HG03432 (cell line): ENCODE measurements at regions not wholly inside any gene's neighbourhood (a gene's known extent, or its start where the extent isn't known, plus 50 kb on each side); places are given as distances from the start of the nearest gene placed in this dataset.
"Not testable (repeated sequence)": the region's sequence is repeated elsewhere in the genome, so short reads cannot be mapped to it uniquely, and the experiment has no call there.

Experiments used
- ATAC-seq: cut with Tn5 transposase; IDR thresholded peaks from one replicate; pipeline ENCODE4 v1.9.1; 2021; ENCODE audit warnings: mild to moderate bottlenecking, moderate library complexity; ENCODE audit not compliant: unreplicated experiment

DNA sequence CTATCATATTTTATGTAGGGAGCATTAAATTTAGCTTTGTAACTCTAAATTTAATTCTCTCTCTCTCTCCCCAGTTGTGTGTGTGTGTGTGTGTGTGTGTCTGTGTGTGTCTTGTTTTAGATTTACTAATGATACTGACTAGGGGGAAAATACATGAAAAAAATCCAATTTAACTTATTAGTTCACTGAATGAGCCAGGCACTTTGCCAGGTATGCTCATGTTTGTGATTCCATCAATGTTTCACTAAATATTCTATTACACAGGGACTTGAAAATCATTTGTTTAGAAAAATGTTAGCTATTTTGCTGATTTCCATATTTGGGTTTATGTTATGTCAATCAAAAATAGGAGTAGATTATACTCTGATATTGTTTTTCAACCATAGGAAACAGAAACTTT is 203.7 kb upstream of the ZNF804A start:
- no peak for ATAC-seq

DNA sequence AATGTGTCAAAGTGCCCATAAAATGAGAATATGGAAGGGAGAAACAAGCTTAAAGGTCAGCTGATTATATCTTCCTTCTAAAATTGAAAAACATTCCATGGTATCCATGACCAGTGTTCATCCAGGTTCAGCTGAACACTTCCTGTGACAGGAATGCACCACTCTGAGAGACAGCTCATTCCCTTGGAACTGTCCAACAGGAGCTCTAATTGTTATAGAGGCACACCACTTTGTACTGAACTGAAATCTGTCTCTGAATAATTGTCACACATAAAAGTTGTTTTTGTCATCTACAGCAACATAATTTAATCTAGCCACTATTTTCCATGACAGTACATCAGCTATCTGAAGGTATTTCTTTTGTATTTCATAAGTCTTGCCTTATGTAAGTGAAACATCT is 195.9 kb upstream of the ZNF804A start:
- ATAC-seq: no peak

DNA sequence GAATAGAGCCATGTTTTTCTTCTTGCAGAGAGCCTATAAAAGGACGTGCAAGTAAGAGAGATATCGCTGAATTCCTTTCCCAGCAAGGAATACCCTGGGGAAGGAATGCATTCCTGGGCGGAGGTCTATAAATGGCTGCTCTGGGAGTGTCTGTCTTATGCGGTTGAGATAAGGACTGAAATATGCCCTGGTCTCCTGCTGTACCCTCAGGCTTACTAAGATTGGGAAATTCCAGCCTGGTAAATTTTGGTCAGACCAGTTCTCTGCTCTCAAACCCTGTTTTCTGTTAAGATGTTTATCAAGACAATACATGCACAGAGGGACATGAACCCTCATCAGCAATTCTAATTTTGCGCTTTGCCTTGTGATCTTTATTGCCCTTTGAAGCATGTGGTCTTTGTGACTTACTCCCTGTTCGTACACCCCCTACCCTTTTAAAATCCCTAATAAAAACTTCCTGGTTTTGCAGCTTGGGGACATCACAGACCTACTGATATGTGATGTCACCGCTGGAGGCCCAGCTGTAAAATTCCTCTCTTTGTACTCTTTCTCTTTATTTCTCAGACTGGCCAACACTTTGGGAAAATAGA is 191.2 kb upstream of the ZNF804A start:
- ATAC-seq: not testable (repeated sequence)

DNA sequence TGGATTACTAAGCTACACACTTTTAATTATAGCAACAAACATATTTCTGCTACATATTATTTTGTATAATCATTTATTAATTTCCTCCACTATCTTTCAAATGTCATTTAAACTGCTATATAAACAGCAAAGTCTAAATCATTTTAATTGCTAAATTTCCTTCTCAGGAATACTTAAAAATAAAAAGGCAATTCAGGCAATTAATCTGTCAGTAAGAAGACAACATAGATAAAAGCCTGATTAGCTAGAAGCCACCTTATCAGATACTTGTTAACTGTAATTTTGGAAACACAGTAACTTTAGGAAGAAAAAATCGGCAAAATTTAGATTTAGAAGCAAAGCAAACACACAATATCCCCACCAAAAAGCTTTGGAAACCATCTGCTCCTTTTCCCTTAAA is 188.2 kb upstream of the ZNF804A start:
- no peak for ATAC-seq

DNA sequence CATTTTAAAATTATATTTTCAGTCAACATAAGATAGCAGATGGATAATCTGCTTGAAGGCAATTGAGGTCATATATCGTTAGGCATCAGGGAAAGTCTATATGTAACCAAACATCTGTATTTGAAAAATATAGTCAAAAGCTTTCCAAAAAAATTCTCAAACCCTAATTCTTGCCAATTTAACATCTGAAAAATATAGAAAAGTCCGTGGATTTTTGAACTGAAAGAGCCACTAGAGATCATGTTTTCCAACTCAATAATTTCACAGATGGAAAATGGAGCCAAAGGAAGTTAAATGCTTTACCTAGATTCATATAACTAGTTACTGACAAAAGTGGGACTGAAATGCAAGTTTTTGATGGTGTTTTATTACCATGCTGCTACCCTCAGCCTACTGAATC is 185.1 kb upstream of the ZNF804A start:
- no peak for ATAC-seq

DNA sequence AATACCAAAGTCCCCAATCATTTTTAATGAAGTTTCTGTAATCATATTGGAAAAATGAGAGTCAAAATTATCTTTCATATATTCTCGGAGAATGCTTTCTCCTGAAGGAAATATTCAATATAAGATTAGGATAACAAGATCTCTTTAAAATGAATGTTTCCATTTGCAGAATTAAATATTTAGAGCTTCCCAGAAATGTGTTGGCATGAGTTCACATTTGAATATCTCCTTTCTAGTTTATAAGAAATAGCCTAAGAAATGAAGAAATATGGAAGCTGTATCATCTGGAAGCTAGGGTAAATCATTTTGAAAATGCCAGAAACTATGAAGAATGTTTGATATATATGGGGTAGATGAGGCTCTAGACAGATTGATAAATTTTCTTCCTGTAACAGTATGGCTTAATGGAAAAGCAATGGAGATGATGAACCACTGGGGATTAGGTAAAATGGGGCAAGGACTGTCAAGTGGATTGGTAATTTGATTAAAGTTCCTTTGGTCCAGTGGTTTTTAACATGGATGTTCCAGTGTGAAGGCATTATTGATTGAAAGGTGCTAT is 184.6 kb upstream of the ZNF804A start:
- ATAC-seq: no peak

DNA sequence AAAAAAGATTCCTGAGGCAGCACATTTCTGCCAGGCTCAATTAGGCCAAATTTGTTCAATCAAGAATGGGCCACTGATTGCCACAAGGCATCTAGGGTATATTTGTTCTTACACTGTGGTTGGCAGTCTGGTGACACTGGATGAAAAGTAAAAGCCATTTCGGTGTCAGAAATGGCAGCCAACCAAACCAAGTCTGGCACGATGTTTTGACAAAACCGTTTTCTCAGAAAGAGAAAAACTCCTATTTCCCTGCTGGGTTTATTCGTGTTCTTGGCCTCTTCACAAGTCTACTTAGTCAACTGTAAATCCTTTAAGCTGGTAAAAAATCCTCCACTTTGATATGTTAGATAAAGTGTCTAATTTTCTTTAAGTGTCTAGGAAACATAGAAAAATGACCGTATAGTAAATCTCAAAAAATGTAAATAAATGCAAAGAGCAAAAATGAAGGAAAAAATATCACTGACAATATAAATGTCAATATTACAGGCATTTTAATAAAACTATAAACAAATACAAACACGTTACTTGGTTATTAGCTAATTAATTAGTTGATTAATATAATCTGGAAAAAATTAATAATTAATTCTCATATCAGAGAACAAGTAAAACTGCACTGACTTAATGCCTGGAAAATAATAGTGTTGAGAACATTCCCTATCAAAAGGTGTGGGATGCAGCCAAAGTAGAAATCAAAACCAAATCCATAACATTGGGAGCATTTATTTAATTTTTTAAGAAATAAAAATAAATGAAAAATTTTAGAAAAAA is 182.0 kb upstream of the ZNF804A start:
- no peak for ATAC-seq

DNA sequence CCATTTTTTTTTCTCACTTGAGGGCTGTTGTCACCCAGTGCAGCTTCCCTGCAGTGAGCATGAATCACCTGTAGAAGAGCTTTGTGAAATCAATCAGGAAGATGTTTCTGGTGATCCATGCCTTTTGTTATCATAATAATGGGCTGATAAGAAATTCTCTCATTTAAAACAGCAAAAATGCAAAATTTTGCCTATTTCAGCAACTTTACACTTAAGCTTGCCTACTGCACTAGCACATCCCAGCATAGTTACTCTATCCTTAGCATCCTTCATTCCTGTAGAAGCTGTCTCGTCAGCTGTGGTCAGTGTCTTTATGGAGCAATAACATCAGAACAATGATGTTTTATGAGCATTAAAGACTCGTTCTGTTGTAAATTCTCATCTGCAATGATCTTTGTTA is 178.6 kb upstream of the ZNF804A start:
- ATAC-seq: no peak

DNA sequence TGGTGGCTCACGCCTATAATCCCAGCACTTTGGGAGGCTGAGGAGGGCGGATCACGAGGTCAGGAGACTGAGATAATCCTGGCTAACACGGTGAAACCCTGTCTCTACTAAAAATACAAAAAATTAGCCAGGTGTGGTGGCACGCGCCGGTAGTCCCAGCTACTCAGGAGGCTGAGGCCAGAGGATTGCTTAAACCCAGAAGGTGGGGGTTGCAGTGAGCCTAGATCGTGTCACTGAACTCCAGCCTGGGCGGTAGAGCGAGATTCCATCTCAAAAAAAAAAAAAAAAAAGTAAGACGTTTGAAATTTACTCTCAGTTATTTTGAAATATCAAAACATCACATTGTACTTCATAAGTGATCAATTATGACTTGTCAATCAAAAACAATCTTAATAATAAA is 176.9 kb upstream of the ZNF804A start:
- not testable (repeated sequence) for ATAC-seq

DNA sequence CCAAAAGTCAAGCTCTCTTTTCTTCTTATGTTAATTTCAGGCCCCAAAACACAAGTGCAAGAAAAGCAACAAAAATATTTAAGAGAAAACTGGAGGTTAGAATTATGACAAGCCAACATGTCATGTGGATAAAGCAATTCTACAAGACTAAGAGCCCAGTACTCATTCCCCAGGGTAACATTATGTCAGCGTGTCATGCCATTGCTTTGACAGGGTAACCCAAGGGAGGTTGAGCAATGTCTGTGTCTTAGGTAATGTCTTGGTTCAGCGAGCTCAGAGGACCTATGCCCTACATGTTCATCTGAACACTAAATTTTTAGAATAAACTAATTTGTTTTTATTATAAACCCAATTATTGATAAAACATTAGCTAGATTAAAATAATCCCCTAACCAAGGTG is 173.2 kb upstream of the ZNF804A start:
- ATAC-seq: peak; percentile 73

DNA sequence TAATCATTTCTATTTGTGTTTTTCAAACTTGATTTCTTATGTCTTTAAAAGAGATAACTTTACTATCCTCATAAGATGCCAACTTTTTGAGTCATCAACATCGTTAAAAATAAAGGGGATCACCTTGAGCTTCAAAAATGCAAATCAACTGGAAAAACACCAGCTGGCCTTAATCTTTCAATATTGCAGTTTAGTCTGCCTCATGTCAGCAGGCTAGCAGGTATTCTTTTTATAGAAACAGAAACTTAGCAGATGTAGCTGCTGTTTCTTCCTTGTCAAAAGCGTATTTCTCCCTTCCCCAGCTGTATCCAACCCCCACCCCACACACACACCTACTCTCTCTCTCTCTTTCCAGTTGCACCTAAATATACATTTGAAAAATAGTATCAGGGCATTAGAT is 154.1 kb upstream of the ZNF804A start:
- ATAC-seq: peak; percentile 97

DNA sequence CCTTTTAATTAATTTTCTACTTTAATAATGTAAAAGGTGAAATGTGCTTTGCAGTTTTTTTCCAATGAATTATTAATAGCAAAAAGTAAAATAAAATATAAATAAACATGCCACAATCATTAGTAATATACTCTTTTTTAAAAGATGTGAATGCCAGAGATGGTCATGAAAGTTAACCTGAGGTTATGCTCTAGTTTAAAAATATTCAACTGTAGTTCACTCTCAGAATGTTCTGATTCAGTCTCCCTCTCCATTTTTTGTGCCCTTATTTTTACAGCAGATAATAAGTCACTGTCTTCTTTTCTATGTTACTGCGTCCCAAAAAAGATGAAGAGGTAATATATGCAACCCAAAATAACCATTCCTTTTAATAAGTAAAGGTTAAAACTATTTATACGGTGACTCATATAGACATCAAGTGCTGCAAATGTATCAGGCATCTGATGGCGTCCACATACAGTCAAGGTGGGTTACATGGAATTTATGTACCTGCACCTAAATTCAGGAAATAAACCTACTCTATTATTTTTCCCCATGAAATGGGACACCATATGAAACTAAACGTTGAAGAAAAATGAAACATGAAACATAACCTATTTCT is 153.6 kb upstream of the ZNF804A start:
- peak; percentile 44 for ATAC-seq

DNA sequence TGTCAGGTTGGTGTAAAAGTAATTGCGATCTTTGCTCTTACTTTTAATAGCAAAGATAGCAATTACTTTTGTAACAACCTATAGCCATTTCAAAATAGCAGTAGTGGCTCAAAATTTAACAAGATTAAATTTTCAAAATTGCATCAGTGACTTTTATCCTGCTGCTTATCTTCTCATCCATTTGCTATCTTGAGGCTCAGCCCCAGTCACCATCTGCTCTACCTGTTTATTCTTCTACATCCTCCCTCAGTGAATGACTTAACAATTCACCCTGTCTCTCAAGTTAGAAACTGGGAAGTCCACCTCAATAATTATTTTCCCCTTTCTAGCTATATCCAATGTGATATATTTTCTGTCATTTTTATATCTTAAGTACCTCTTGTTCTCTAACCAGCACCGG is 148.6 kb upstream of the ZNF804A start:
- ATAC-seq: no peak

DNA sequence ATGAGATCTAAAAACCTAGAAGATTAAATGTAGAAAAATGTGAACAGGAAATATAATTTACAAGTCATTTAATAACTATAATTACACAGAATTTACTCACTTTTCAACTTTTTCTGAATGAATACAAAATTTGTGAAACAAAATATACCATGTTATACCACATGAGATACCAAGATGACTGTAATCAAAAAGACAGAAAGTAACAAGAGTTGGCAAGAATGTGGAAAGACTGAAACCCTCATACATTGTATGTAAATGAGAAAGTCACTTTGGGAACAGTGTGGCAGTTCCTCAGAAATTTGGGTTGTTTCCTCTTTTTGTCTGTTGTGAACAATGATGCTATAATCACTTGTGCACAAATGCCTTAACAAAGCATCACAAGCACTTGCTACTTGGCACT is 145.4 kb upstream of the ZNF804A start:
- no peak for ATAC-seq

DNA sequence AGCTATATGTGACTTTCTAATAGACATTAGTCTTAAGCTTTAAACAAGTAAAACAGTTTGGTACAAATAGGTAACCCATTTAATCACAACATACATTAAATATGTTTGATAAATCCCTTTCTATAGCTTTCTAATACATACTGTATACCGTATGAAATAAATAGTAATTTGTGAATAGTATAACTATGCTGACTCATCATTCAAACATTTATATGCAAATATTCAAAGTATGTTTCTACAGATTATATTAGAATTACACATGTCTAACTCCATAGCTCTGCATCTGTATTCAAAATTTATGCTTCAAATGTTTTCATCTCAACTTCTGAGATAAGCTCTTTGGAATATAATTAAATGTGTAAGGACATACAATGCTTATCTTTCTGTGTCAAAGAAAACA is 142.7 kb upstream of the ZNF804A start:
- ATAC-seq: no peak

DNA sequence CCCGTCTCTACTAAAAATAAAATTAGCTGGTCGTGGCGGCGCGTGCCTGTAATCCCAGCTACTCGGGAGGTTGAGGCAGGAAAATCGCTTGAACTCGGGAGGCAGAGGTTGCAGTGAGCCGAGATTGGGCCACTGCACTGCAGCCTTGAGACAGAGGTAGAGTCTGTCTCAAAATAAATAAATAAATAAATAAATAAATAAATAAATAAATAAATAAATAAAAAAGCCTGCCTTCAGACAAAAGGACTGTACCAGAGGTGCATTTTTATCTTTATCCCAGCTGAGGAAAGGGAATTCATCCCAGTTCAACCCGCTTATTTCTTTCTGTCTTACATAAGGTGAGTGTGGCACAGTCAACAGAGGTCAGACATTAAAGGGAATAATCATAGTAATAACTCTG is 141.6 kb upstream of the ZNF804A start:
- not testable (repeated sequence) for ATAC-seq

DNA sequence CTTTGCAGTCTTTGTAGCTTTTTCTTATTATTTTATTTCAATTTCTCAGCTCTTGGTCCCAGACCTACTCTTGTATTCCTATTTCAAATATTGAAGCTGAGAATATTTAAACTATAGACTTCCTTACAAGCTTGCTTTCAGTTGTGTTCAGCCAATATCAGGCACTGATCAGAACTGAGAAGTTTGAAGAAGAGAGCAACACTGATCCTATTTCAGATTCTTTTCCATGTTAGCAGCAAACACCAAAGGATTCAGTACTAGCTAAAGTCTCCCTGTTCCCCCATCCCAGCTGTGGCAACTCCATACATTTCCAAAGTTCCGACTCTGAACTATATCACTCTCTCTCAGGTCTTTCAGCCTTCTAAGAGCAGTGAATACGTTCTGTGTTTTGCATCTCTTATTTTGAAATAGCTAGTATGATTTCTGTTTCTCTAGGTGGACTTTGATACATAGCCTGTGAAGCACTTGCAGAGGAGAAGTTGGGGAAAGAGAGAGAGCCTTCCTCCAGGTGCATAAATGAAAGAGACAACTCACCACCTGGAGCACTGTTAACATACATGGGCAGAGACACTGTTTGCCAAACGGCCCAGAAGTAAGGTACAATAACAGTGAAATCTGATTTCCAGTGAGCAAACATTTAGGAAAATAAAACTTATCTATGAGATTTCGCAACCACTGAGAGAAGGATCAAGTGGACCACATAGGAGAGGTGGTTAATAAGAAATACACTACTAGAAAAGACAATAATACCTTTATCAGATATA is 135.0 kb upstream of the ZNF804A start:
- ATAC-seq: no peak

DNA sequence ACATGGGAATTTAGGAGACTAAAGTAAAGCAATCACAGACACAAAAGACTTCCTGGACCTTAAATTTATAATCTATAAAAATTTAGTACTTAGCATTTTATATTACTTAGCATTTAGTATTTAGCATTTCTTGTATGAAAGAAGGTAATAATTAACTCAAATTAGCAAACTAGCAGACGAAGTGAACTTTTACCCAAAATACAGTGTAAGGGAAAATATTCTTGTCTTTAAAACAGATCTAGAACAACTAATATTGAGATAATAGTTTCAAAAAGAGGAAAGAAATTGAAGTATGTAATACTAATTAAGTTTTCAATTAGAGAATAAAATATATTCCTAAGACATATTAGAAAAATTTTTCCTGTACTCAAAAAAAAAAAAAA is 134.5 kb upstream of the ZNF804A start:
- no peak for ATAC-seq

DNA sequence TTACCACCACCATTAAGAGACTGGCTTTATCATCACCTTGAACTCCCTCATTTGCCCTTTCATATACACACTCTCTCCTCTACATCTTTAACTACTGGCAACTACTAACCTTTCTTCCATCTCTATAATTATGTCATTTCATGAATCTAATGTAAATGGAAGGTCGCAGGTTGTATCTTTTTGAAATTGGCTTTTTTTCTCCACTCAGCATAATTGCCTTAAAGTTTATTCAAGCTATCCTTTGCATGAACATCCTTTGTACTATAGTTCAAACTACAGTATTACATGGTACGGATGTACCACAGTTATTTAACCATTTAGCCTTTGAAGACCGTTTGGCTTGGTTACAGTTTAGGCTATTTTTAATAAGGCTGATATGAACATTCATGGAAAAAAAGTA is 129.5 kb upstream of the ZNF804A start:
- ATAC-seq: no peak

DNA sequence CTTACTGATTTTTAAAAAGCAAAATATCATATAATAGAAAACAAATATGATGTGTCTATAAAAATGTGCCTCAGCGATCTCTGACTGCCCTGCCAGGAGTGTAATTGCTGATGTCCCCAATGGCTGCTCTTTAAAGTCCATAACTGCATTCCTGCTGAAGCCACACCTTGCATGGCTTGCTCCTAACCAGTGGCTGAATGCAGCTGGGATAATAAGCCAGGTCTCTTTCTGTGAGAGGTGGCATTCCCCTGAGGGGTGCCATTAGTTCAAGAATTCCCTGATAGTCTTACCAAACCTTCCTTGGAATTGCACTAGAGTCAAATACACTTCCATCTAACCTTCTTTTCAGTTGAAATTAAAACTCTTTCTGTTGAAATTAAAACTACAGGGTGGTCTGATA is 125.8 kb upstream of the ZNF804A start:
- ATAC-seq: no peak

DNA sequence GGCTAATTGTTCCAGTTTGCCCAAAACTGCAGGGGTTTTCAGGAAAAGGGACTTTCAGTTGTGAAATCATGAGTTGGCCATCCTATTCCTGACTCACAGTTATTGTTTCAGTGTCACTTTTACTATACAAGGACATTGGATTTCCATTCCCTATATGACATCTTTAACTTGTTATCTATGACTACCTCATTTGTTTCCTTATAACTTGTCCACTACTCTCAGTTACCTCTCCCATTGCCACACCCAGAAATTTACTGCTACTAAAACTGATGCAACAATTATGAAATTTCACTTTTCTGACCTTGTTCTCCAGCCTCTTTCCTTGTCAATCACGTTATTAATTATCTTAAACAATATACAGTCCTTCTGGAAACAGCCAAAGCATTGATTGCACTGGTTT is 116.5 kb upstream of the ZNF804A start:
- ATAC-seq: no peak
